GM19468 (cell line): ENCODE measurements at regions not wholly inside any gene's neighbourhood (a gene's known extent, or its start where the extent isn't known, plus 50 kb on each side); places are given as distances from the start of the nearest gene placed in this dataset.

ENCODE experiments used
- ATAC-seq: cut with Tn5 transposase; IDR thresholded peaks from one replicate; pipeline ENCODE4 v1.9.1; 2021; ENCODE audit warnings: mild to moderate bottlenecking, moderate library complexity, moderate number of reproducible peaks; ENCODE audit not compliant: unreplicated experiment; ENCODE audit errors: extremely low read depth

DNA sequence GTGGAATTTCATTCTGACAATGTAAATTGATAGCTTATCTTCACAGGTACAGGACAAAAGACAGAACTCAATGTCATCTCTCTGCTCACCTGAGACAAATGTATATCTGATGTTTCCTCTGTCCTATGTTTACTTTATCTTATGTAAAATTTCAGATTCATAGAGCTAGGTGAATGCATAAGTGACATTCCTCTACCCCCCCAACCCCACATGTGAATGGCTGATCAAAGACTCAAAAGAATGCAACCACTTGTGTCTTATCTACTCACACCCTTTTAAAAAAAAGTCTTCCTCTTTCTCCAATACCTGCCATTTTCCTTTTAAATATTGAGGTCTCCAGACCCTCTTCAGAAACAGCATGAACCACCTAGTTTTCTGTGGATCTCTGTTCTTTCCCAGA lies 736.6 kb upstream of the SEL1L start:
- no peak for ATAC-seq

DNA sequence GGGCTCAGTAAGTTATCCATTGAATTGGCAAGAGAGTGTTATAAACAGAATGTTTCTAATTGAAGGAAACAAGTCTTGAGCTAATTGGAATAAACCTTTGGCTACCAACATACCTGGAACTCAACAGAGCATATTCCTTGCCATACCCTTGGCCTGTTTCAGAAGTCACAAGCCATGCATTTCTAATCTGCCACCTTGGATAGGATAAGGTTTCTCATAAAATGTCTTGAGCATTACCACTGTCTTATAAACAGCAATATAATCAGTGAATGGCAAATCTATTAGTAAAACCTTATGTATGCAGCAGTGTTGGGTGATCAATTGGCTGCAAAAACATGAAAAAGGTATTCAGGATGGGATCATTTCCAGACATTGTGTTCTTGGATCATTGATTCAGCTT lies 765.2 kb upstream of the SEL1L start:
- ATAC-seq: no peak

DNA sequence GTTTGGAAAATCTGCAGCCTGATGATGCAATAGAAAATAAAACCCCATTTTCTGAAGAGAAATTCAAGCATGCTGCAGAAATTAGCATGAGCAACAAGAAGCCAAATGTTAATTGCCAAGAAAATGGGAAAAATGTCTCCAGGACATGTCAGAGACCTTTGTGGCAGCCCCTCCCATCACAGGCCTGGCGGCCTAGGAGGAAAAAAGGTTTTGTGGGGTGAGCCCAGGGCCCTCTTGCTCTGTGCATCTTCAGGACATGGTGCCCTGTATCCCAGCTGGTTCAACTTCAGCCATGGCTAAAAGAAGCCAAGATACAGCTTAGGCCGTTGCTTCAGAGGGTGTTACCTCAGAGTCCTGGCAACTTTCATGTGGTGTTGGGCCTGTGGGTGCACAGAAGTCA lies 775.5 kb upstream of the SEL1L start:
- ATAC-seq: no peak

DNA sequence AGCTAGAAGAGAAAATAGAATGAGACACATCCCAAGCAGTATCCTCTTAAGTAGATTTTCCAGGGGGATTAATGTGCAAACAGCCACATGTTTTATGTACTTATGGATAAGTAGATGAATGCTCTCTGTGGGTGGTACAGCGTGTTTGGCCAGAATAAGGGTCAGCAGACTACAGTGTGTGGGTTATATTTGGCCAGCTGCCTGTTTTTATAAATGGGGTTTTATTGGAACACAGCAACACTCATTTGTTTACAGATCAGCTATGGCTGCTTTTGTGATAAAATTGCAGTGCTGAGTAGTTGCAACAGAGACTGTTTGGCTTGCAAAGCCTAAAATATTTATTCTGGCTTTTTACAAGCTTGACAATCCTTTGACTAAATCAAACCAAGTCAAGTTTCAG lies 780.2 kb upstream of the SEL1L start:
- no peak for ATAC-seq

DNA sequence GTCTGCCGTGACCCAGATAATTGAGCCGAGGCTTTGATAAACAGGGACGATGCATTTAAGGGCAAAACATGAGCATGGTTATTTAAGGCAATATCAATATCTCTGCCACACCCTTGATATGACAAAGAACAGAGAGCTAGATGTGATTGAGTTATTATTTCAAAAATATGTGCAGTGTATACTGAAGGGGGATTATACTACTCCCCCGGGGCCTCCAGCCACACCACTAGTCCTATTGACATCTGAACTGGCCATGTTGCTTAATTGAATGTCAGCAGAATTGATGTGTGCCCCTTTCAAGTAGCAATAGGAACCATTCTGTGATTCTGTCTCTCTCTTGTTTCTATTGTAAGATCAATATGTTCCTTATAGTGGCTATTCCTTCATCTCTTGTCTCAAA lies 794.8 kb upstream of the SEL1L start:
- no peak for ATAC-seq

DNA sequence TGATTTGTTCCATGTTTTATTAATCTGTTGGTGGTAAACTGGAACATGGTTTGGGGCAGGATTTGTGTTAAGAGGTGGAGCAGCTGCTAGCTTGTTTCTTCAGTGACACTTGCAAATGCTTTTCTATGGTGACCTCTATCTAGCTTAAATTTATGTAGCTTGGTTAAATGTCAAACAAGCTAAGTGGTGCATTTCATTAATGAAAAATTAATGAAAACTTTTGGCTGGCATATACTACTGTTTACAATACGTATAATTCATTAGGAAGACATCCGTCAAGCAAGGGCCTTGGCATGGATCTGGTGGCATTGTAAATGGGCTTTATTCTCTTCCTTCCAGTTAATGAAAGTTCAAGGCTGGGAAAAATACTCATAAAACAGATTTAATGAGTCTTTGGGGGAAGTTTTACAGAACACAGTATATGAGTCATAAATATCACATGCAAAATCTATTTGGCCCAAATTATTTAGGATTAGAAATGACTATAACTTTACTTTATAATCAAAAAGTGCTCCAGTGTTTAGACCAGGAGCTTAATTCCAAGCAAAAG lies 807.7 kb upstream of the SEL1L start:
- no peak for ATAC-seq

DNA sequence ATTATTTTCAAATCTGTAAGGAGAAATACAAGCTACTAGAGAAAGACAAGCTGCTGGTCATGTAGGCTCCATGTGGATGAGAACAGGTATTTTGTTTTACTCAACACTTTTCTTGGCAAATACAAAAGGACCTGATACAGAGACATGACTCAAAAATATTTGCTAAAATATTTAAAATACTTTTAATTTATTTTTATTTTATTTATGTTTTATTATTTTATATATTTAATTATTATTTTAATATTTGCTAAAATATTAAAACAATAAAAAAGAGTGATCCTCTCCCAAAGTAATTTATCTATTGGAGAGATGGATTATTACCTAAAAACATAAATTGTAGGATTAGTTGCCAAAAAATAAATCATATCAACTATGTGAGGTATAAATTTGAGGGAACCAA lies 808.9 kb upstream of the SEL1L start:
- ATAC-seq: no peak

DNA sequence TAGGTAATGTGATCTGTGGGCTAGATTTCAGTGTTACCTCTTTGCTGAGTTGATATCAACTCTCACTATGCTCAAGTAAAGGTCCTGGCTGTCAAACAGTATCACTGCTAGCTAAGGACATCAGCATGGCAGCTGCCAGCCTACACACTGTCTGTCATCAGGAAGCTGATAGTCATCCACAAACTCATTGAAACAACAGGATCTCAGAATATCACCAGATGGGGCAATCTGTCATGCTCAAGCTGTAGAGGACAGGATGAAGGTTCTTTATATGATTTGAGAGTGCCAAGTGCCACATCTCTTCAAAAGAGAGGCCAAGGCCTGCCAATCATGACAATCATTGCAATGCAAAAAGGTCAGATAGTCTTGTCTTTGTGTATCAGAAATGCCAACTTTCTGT lies 811.5 kb upstream of the SEL1L start:
- ATAC-seq: no peak

DNA sequence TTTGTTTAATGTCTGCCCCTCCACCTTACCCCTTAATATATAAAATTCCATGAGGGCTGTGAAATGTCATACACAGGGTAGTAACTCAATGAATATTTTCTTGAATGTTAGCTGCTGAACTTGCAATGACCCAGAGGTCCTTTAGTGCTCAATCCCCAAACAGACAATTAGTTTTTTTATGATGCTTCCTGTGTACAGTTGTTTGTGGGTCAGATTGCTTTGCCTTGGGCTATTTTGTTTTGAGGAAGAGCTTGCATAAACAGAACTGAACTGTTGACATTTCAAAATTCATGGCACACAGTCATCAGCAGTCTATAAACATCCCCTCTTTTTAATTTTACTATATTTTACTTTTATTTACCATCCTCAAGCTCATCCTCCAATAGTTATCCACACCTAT lies 820.5 kb upstream of the SEL1L start:
- ATAC-seq: no peak

DNA sequence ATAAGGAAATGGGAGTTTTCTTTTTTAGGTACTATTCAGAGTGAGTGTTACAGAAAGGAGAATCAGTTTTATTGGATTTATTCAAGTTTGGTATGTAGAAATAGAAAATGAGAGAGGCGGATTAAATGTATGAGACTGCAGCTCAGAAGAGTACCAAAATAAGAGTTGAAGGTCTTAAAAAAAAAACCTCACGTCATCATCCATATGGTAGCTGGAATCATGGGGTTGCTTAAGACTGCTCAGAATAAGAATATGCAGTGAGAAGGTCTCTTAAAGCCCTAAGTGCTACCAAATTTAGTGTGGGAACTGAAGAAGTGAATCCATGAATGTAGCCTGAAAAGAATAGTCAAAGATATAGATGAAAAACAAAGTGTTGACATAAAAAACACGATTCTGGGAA lies 825.5 kb upstream of the SEL1L start:
- no peak for ATAC-seq

DNA sequence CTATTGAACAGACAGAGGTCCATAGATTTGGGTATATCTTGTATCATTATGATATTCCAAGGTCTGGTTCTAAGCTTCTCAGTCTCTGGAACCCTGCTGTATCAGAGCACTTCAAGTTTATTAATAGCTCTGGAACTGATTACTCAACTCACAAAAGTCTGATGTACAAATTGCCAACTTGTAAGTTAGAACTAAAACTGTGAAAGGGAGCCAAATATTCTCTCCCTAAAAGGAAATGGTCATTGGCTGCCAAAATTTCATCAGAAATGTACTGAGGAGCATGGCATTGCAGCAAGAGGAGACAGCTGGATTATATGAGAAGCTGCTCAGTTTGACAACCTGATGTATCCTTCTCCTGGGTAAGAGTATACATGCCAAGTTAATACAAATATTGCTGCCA lies 828.8 kb upstream of the SEL1L start:
- no peak for ATAC-seq

DNA sequence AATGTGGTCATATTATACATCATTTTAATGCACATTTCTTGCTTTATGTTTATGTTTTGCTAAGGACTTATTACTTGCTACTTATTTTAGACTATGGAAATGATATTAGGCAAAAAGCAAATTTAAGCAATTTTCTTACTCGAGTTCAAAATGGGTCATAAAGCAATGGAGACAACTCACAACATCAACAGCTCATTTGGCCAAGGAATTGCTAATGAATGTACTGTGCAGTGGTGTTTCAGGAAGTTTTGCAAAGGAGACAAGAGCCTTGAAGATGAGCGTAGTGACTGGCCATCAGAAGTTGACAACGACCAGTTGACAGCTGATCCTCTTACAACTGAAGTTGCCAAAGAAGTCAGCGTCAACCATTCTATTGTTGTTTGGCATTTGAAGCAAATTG lies 831.8 kb upstream of the SEL1L start:
- ATAC-seq: no peak

DNA sequence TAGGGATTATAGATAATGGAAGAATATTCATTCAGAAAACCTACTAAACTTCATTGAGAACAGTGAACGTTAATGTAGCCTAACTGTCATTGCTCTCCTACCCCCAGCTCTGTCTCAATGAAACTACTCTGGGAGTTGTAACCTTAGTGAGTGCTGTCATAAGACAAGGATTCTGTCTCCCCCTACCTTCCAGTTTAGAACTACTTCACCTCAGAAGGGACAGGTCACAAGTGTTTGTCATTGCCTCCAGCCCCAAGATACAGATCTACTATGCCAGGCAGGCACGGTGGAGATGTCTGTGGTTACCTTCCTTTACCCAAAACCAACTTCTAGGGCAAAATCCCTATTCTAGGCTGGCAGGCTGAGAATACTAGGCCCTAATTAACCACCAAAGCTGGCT lies 833.1 kb upstream of the SEL1L start:
- ATAC-seq: no peak

DNA sequence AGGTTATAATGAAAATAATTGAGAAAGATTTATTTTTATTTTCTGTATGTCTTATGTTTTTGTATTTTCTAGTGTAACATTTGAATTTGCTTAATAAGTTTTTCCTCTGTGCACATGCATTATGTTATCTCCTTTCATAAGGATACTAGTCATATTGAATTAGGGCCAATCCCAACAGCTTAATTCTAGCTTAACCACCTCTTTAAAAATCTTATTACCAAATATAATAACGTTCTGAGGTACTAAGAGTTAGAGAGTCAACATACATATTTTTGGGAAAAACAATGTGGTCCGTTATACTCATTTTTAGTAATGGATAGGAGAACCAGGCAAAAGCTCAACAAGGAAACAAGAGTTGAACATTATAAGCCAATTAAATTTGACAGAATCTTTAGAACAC lies 845.6 kb upstream of the SEL1L start:
- no peak for ATAC-seq

DNA sequence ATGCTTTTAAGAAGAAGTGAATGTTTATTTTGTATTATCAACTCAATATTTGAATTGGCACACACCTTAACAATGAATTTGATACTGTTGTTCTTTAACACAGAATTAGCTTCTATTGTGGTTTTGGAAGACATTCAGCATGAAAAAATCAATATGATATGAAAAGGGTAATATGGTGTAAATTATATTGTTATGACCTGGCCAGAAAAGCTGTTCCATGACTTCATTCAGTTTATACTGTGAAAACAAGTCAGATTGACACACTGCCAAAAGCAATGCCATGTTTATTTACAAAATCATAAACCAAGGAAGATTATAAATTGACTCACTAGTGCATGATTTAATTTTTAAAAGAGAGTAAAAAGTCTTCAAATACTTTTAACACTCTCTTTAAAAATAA lies 851.4 kb upstream of the SEL1L start:
- no peak for ATAC-seq

DNA sequence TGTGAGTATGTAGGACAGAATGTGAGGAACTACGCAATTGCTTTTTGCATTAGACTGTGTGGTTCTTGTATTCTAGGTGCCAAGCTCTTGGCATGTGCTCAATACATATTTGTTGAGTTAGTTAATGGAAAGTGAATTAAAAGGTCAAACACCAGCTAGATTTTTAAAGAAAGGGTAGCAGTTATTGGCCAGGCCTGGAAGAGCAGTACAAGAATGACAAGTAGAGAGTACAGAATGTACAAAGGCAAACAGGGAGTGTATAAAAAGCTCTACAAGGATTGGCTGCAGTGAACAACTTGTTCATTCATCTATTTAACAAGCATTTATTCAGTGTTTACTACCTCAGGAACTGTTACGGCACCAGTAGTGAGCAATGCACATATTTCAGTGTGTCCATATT lies 854.0 kb upstream of the SEL1L start:
- no peak for ATAC-seq

DNA sequence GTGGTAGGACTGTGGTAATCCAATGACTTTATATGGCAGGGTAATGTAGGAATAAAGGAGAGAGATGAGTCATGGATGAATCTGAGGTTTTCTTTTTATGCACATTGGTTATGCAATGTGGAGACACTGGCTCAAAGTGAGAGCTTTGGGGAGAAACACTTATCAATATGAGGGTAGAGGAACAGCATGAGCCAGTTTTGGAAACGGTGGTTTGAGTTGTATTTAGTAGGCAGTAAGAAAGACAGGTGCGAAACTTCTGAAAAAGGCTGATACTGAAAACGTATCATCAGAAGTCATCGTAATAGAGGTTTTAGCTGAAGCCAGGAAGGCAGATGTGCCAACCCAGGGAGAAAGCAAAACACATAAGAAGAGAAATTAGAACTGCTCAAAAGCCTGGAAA lies 854.8 kb upstream of the SEL1L start:
- no peak for ATAC-seq

DNA sequence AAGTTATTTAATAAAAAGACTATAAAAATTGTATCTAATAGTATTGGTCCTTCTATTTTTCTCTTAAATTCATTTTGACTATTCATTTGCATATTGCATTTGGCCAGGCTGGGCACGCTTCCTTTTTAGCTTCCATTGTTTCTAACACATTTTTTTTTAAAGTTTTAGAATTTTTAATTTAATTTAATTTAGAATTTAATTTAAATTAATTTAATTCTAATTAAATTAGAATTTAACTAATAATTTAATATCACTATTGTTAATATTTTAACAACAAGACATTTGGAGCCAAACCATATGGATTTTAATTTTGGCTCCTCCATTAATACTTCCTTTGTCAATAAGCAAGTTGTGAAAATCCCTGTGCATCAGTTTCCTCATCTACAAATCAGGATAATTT lies 856.9 kb upstream of the SEL1L start:
- no peak for ATAC-seq

DNA sequence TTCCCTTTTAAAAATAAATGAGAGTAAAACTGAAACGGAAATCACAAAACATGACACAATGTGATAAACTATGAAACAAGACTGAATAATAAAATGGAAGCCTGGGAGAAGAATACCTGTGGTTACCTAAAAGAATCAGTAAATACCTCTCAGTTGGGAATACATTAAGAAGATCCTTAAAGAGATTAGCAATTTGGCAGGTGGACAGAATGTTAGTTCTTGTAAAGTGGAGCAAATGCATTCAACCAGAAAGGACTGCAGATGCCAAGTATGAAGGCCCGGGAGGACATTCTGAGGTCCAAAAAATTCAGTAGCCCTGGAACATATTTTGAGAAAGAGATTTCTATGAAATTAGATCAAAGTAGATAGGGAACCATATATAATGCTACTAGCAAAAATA lies 861.3 kb upstream of the SEL1L start:
- ATAC-seq: no peak

DNA sequence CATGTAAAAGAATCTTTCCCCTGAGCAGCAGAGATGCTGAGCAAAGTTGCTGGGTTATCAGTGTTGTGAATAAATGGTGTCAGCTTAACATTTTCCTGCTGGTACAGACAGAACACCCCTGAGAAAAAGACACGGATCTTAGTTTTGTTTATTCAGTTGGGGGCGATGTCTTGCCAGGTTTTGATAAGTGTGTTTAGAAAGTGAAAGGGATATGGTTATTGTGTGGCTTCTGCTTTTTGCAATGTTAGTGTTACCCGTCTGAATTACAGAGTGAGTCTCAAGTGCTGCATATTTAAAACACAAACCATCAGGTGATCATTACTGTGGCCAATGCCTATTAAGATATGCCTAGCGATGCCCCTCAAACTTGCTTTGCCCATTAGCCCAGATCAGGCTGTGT lies 864.6 kb upstream of the SEL1L start:
- no peak for ATAC-seq

DNA sequence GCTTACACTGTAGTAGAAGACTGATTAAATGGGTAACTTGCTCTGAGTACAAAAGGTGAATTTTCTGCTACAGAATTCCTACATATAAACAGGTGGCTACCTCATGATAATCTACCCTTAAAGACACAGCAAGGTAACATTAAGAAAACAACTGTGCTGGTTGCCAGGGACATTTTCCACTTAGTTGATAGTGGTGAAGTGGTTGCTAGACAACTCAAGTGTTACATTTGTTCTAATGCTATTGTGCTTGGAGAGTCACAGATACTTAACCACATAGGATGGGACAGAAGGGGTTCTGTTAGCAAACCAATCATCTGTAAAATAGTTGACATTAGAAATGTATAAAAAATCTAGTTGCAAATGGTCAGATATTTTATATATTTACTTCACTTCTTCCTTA lies 870.3 kb upstream of the SEL1L start:
- ATAC-seq: no peak

DNA sequence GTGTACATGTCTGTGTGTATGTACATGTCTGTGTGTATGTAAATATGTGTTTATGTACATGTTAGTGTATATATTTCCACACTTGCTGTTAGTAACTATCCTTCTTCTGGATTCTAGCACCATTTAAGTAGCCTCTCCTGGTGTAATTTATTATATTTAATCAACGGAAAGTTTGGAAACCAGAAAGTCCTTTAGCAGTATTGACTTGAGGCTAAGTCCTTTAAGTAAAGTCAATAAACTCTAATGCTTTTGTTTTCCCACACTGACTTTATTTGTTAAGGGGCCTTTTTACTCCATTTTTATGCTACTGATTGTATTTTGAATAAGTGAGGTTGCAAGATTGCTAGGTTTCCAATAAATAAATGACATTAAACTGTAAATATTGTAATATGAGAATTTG lies 876.4 kb upstream of the SEL1L start:
- ATAC-seq: no peak

DNA sequence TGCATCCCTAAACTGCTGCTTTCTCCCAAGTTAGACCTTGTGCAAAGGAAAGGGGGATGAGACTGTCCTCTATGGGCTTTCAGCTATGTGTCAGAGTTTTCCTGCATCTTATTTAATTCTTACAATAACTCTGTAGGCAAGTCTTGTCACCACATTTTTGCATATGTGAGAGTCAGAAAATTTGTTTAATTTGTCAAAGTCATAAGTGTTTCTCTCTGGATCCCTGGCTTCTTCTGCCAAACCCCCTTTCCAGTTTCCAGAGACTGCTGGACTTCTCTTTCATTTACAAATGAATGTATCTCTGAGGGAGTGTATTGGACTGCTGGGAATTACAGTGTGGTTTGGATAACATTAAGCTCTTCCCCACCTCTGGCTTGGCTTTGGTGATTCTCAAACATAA lies 877.6 kb upstream of the SEL1L start:
- ATAC-seq: no peak
